Parathyroid adenoma (tissue), 2 donors: ENCODE measurements at regions not wholly inside any gene's neighbourhood (a gene's known extent, or its start where the extent isn't known, plus 50 kb on each side); places are given as distances from the start of the nearest gene placed in this dataset.

Experiments used
- H2AFZ ChIP-seq: fragments of 300-600 bp; sonication (generic); one replicate; pipeline ENCODE4 v1.7.0; 2017; ENCODE audit warnings: antibody characterized with exemption, mild to moderate bottlenecking
- H3K27ac ChIP-seq: fragments of 300-600 bp; sonication (generic); one replicate; pipeline ENCODE4 v1.7.0; 2017
- H3K27me3 ChIP-seq: fragments of 300-600 bp; sonication (generic); one replicate; pipeline ENCODE4 v1.7.0; 2017; ENCODE audit warnings: low read length; ENCODE audit not compliant: control insufficient read depth, insufficient read depth
- H3K36me3 ChIP-seq: fragments of 300-600 bp; sonication (generic); one replicate; pipeline ENCODE4 v1.7.0; 2017; ENCODE audit warnings: low read length; ENCODE audit not compliant: control insufficient read depth, insufficient read depth
- H3K4me1 ChIP-seq: fragments of 300-600 bp; sonication (generic); one replicate; pipeline ENCODE4 v1.7.0; 2017; ENCODE audit warnings: control low read depth
- H3K4me2 ChIP-seq: fragments of 300-600 bp; sonication (generic); one replicate; pipeline ENCODE4 v1.7.0; 2017; ENCODE audit warnings: low read length
- H3K4me3 ChIP-seq: fragments of 300-600 bp; sonication (generic); one replicate; pipeline ENCODE4 v1.7.0; 2017; ENCODE audit warnings: low read depth, low read length
- H3K79me2 ChIP-seq: fragments of 300-600 bp; sonication (generic); one replicate; pipeline ENCODE4 v1.7.0; 2017; ENCODE audit warnings: control low read depth
- H3K9ac ChIP-seq: fragments of 300-600 bp; sonication (generic); one replicate; pipeline ENCODE4 v1.7.0; 2017; ENCODE audit warnings: mild to moderate bottlenecking
- H3K9me3 ChIP-seq: fragments of 300-600 bp; sonication (generic); one replicate; pipeline ENCODE4 v1.7.0; 2017; ENCODE audit warnings: low read length; ENCODE audit not compliant: control insufficient read depth
- CTCF ChIP-seq: fragments of 300-600 bp; sonication (generic); IDR thresholded peaks from one replicate; pipeline ENCODE4 v1.7.0; 2017; ENCODE audit warnings: antibody characterized with exemption, mild to moderate bottlenecking
- donor health status: primary hyperparathyroidism.

- Histone ChIP-seq H3K4me1 (no peaks in the 10 kb centered on the region), H2AFZ (no peak overlapping the region), H3K9me3 (no peaks in the 10 kb centered on the region), H3K27ac (no peak overlapping the region), H3K9ac (no peak overlapping the region), H3K4me3 (no peak overlapping the region), H3K4me2 (no peak overlapping the region), H3K36me3 (no peaks in the 10 kb centered on the region), H3K79me2 (no peaks in the 10 kb centered on the region), H3K27me3 (no peaks in the 10 kb centered on the region)
- TF ChIP-seq CTCF, result no peak
Observed at GRCh38 chr10:126806991-126807702, 98.1 kb upstream of the DOCK1 start.

GRCh38 chr10:126808103-126808502 is 97.1 kb upstream of the DOCK1 start:
- Histone ChIP-seq H3K4me1 (no peaks in the 10 kb centered on the region), H3K27me3 (no peaks in the 10 kb centered on the region), H3K79me2 (no peaks in the 10 kb centered on the region), H3K9me3 (no peaks in the 10 kb centered on the region), H3K27ac (no peak overlapping the region), H2AFZ (no peak overlapping the region), H3K4me2 (no peak overlapping the region), H3K36me3 (no peaks in the 10 kb centered on the region), H3K4me3 (no peak overlapping the region), H3K9ac (no peak overlapping the region)
- no peak for TF ChIP-seq CTCF

- no peaks in the 10 kb centered on the region for H3K4me1 ChIP-seq
- no peak overlapping the region for H3K9ac ChIP-seq
- H3K79me2 ChIP-seq, result no peaks in the 10 kb centered on the region
- no peaks in the 10 kb centered on the region for H3K36me3 ChIP-seq
- no peak overlapping the region for H2AFZ ChIP-seq
- no peaks in the 10 kb centered on the region for H3K27me3 ChIP-seq
- H3K27ac ChIP-seq, result no peak overlapping the region
- TF ChIP-seq CTCF, result no peak
- H3K4me3 ChIP-seq, result no peak overlapping the region
- no peaks in the 10 kb centered on the region for H3K9me3 ChIP-seq
- H3K4me2 ChIP-seq, result no peak overlapping the region
Observed at GRCh38 chr10:126813432-126813831, 91.8 kb upstream of the DOCK1 start.

- Histone ChIP-seq H3K9ac (no peak overlapping the region), H3K36me3 (no peaks in the 10 kb centered on the region)
Observed at GRCh38 chr10:126833542-126833941, 71.7 kb upstream of the DOCK1 start.

More at GRCh38 chr10:126833542-126833941, 71.7 kb upstream of the DOCK1 start:
- Histone ChIP-seq H3K9me3 (no peaks in the 10 kb centered on the region), H3K4me3 (no peak overlapping the region), H2AFZ (no peak overlapping the region), H3K27ac (no peak overlapping the region), H3K4me1 (no peaks in the 10 kb centered on the region), H3K27me3 (no peaks in the 10 kb centered on the region), H3K4me2 (no peak overlapping the region), H3K79me2 (no peaks in the 10 kb centered on the region)
- no peak for TF ChIP-seq CTCF
